Upper lobe of right lung (tissue), 1 donor: ENCODE measurements at regions not wholly inside any gene's neighbourhood (a gene's known extent, or its start where the extent isn't known, plus 50 kb on each side); places are given as distances from the start of the nearest gene placed in this dataset.

Experiments used
- ATAC-seq: fragments of 200-7000 bp; cut with Tn5 transposase; one replicate; pipeline ENCODE4 v1.9.1; 2020; ENCODE audit warnings: mild to moderate bottlenecking, moderate library complexity
- DNase-seq: peaks from one replicate; pipeline ENCODE4 v3.0.0-alpha.2; 2020
- H3K27ac ChIP-seq: fragments of 200-600 bp; one replicate; pipeline ENCODE4 v1.8.0; 2022
- H3K27me3 ChIP-seq: fragments of 200-600 bp; one replicate; pipeline ENCODE4 v1.8.0; 2022; ENCODE audit warnings: mild to moderate bottlenecking
- H3K36me3 ChIP-seq: fragments of 200-600 bp; one replicate; pipeline ENCODE4 v1.8.0; 2022
- H3K4me1 ChIP-seq: fragments of 200-600 bp; one replicate; pipeline ENCODE4 v1.8.0; 2022
- H3K4me3 ChIP-seq: fragments of 200-600 bp; one replicate; pipeline ENCODE4 v1.8.0; 2022; ENCODE audit warnings: mild to moderate bottlenecking
- H3K9me3 ChIP-seq: fragments of 200-600 bp; one replicate; pipeline ENCODE4 v1.8.0; 2022
- intact Hi-C: fragments of 100-400 bp; cut with DNase I; formaldehyde crosslinking; loops from one replicate; pipeline ENCODE4 v1.11.0; 2022
- TF ChIP-seq, protein P1 (sequence below): fragments of 200-600 bp; IDR thresholded peaks from one replicate; pipeline ENCODE4 v1.8.0; 2022; ENCODE audit warnings: antibody characterized with exemption
- donor health status: DM: no; HTN: yes; CAD: no; lungs with severe emphysema.

DNA sequence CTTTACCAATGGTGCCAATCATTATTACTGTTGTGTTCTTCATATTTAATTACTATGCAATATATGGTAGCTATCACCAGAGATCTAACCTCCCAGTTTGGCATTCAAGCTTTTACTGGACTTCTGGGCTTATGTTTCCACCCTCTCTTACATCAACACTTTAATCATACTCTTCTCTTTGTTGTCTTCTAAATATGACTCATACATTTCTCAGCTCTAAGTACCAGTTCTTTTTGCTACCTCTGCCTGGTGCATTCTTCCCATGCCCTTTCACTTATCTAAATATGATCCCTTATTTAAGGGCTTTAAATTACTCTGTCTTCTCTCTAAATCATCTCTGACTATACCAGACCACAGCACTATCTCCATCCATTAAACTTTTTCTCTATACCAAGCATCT, 246.1 kb upstream of the CCDC196 start:
- Histone ChIP-seq H3K27me3 (no peaks in the 10 kb centered on the region), H3K4me3 (no peak overlapping the region), H3K4me1 (no peaks in the 10 kb centered on the region), H3K9me3 (no peaks in the 10 kb centered on the region), H3K36me3 (no peaks in the 10 kb centered on the region), H3K27ac (no peak overlapping the region)
- intact Hi-C loops, result no loop called here
- ATAC-seq, result no peak
- DNase-seq, result no peak
- TF ChIP-seq, protein P1, sequence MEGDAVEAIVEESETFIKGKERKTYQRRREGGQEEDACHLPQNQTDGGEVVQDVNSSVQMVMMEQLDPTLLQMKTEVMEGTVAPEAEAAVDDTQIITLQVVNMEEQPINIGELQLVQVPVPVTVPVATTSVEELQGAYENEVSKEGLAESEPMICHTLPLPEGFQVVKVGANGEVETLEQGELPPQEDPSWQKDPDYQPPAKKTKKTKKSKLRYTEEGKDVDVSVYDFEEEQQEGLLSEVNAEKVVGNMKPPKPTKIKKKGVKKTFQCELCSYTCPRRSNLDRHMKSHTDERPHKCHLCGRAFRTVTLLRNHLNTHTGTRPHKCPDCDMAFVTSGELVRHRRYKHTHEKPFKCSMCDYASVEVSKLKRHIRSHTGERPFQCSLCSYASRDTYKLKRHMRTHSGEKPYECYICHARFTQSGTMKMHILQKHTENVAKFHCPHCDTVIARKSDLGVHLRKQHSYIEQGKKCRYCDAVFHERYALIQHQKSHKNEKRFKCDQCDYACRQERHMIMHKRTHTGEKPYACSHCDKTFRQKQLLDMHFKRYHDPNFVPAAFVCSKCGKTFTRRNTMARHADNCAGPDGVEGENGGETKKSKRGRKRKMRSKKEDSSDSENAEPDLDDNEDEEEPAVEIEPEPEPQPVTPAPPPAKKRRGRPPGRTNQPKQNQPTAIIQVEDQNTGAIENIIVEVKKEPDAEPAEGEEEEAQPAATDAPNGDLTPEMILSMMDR, result no peak

DNA sequence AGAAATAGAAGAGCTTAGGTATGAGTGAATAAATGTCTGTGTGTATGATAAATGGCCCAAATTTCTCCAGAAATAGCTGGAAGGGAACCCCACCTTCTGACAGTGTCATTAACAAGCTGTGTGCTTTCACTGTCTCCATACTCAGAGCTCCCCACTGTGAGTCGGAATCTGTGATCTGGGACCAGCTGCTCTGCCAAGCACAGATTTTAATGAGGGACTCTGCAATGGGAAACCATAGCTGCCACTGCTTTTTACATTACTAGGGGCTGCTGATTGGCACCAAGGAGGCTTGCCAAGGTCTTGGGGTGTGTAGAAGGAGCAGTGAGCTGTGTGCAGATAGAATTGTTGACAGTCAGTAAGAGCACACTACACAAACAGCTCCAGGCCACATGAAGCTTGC, 244.2 kb upstream of the CCDC196 start:
- Histone ChIP-seq H3K4me1 (no peaks in the 10 kb centered on the region), H3K36me3 (no peaks in the 10 kb centered on the region), H3K27me3 (no peaks in the 10 kb centered on the region), H3K4me3 (no peak overlapping the region), H3K9me3 (no peaks in the 10 kb centered on the region), H3K27ac (no peak overlapping the region)
- DNase-seq (no peak), ATAC-seq (no peak)
- TF ChIP-seq, protein P1, result no peak
- intact Hi-C loops, result no loop called here

DNA sequence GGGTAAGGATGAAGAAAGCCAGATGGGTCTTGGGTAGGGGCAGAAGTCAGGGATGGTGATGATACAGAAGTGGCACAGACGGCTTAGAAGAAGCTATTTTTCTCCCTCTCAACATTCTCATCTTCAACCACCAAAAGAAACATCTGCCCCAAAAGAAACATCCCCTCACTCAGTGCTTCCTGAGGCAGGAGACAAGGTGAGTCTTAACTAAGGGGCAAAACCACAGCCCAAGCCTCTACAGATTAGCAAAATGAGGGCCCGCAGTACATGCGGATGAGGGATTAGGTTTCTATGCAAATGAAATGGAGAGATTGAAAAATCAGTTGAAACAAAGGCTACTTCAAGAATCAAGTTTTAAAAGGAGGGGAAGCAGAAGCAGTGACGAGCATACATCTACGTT, 241.3 kb upstream of the CCDC196 start:
- no peak for ATAC-seq
- intact Hi-C loops, result no loop called here

DNA sequence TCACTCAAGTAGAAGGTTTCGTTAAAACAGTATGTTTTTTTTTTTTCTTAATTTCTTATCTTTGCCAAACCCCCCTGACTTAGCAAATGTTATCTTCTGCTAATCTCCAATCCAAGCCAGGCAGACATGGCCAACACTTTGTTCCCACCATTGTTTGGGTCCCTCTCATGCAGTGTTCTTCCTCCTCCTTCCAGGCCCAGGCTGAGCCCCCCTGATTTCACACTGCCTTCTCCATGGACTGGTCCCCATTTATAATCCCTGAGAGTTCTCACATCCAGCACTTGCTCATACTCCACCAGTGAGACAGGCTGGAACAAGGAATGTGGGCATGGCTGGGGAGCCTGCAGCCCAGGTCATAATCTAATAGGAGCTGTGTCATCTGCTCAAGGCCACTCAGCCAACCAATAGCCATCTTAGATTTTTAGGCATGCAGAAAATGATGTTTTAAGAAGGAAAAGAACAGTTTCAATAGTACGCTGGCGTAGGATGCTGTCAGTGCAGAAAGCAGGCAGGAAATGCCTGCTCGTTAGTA, 238.4 kb upstream of the CCDC196 start:
- TF ChIP-seq, protein P1, result no peak
- H3K4me3 ChIP-seq, result no peak overlapping the region
- H3K27ac ChIP-seq, result no peak overlapping the region
- no peaks in the 10 kb centered on the region for H3K36me3 ChIP-seq
- intact Hi-C loops, result no loop called here
- DNase-seq, result no peak
- no peaks in the 10 kb centered on the region for H3K27me3 ChIP-seq
- no peak for ATAC-seq
- H3K9me3 ChIP-seq, result no peaks in the 10 kb centered on the region
- no peaks in the 10 kb centered on the region for H3K4me1 ChIP-seq

More for the DNA sequence above, 241.3 kb upstream of the CCDC196 start:
- H3K27me3 ChIP-seq, result no peaks in the 10 kb centered on the region
- no peak overlapping the region for H3K27ac ChIP-seq
- TF ChIP-seq, protein P1, result no peak
- no peak for DNase-seq
- H3K9me3 ChIP-seq, result no peaks in the 10 kb centered on the region
- no peak overlapping the region for H3K4me3 ChIP-seq
- no peaks in the 10 kb centered on the region for H3K36me3 ChIP-seq
- H3K4me1 ChIP-seq, result no peaks in the 10 kb centered on the region

DNA sequence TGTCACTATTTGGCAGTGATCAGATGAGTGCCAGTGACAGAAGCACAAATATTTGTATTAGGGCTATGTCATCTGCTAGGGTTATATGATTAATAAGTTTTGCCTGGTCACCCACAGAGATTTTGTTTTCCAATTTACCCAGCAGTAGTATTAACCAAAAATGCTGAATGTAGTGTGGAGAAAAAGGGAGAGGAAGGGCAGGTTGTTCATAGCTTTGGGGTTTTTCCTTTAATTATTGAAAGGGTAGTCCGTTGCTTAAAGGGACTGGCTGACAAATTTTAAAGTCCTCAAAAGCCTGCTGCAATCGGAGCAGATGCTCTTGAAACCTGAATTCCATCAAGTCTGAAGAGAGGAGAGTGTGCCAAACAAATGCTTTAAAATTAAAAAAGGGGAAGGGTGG, 237.9 kb upstream of the CCDC196 start:
- Histone ChIP-seq H3K9me3 (no peaks in the 10 kb centered on the region), H3K27me3 (no peaks in the 10 kb centered on the region), H3K36me3 (no peaks in the 10 kb centered on the region), H3K27ac (no peak overlapping the region), H3K4me1 (no peaks in the 10 kb centered on the region), H3K4me3 (no peak overlapping the region)
- no peak for ATAC-seq
- TF ChIP-seq, protein P1, result no peak
- intact Hi-C loops, result no loop called here
- DNase-seq, result no peak

DNA sequence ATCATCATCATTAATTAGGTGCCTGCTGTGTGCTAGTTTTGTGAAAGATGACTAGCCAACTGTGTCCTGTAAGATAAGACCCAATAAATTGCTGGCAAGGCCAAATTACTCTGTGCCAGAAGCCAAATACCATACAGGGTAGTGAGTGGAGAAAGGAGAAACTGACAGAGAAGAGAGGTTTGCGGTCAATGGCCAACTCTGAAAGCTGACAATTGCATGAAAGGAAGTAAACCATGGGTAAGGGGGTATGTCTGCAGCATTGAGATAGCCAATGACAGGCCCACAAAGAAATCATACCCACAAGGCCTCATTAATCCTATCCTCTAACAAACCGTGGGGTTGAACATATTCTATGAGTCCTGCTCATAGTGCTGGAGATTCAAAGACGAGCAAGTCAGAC, 236.6 kb upstream of the CCDC196 start:
- no peaks in the 10 kb centered on the region for H3K36me3 ChIP-seq
- DNase-seq, result no peak
- intact Hi-C loops, result no loop called here
- no peak overlapping the region for H3K27ac ChIP-seq
- H3K9me3 ChIP-seq, result no peaks in the 10 kb centered on the region
- H3K27me3 ChIP-seq, result no peaks in the 10 kb centered on the region
- no peaks in the 10 kb centered on the region for H3K4me1 ChIP-seq
- no peak for ATAC-seq
- TF ChIP-seq, protein P1, result no peak
- H3K4me3 ChIP-seq, result no peak overlapping the region
